HG03135 (cell line): ENCODE measurements at regions not wholly inside any gene's neighbourhood (a gene's known extent, or its start where the extent isn't known, plus 50 kb on each side); places are given as distances from the start of the nearest gene placed in this dataset.

ENCODE experiments used
- ATAC-seq: cut with Tn5 transposase; IDR thresholded peaks from one replicate; pipeline ENCODE4 v1.9.1; 2021; ENCODE audit warnings: mild to moderate bottlenecking, moderate library complexity; ENCODE audit not compliant: unreplicated experiment

- no peak for ATAC-seq
These were observed 204.0 kb upstream of the FAT1 start for GRCh38 chr4:186927624-186928023.

- ATAC-seq: no peak
These were observed 206.4 kb upstream of the FAT1 start for GRCh38 chr4:186930024-186930423.

GRCh38 chr4:186931519-186931918, 207.9 kb upstream of the FAT1 start:
- no peak for ATAC-seq

- no peak for ATAC-seq
These were observed 208.5 kb upstream of the FAT1 start for GRCh38 chr4:186932196-186932595.

GRCh38 chr4:186932631-186933187, 209.1 kb upstream of the FAT1 start:
- ATAC-seq: no peak

- no peak for ATAC-seq
These were observed 210.6 kb upstream of the FAT1 start for GRCh38 chr4:186934244-186934643.

- ATAC-seq: no peak
These were observed 211.3 kb upstream of the FAT1 start for GRCh38 chr4:186934841-186935443.

- no peak for ATAC-seq
These were observed 212.2 kb upstream of the FAT1 start for GRCh38 chr4:186935901-186936300.

- no peak for ATAC-seq
These were observed 213.1 kb upstream of the FAT1 start for GRCh38 chr4:186936496-186937375.

GRCh38 chr4:186939226-186939625, 215.6 kb upstream of the FAT1 start:
- no peak for ATAC-seq

GRCh38 chr4:186939766-186940165, 216.1 kb upstream of the FAT1 start:
- ATAC-seq: no peak

- ATAC-seq: no peak
These were observed 216.8 kb upstream of the FAT1 start for GRCh38 chr4:186940476-186940875.

GRCh38 chr4:186942758-186943377, 219.2 kb upstream of the FAT1 start:
- no peak for ATAC-seq

- ATAC-seq: no peak
These were observed 219.8 kb upstream of the FAT1 start for GRCh38 chr4:186943411-186943810.

GRCh38 chr4:186946136-186946535, 222.5 kb upstream of the FAT1 start:
- ATAC-seq: no peak

GRCh38 chr4:186946682-186947294, 223.1 kb upstream of the FAT1 start:
- ATAC-seq: no peak

GRCh38 chr4:186948361-186949242, 224.9 kb upstream of the FAT1 start:
- ATAC-seq: no peak

- ATAC-seq: no peak
These were observed 226.2 kb upstream of the FAT1 start for GRCh38 chr4:186949847-186950246.

- no peak for ATAC-seq
These were observed 229.1 kb upstream of the FAT1 start for GRCh38 chr4:186952709-186953108.

- no peak for ATAC-seq
These were observed 230.1 kb upstream of the FAT1 start for GRCh38 chr4:186953599-186954260.
